ENCODE measurements at regions not wholly inside any gene's neighbourhood (a gene's known extent, or its start where the extent isn't known, plus 50 kb on each side); places are given as distances from the start of the nearest gene placed in this dataset.

DNA sequence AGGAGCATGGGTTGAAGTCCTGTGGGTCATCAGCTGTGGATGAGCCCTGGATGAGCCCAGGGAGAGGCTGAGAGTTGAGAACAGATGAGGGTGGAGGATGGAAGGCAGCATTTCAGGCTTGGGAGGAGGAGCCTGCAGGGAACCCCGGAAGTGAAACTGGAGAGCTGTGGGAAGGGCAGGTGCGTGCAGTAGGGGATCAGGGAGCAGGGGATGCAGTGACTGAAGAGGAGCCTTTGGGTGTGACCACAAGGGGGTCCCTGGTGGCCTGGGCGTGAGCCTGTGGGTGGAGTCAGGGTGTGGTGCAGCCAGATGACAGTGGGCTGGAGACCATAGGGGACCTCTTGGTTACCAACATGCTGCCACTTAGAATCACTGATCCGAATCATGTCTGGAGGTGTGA lies 115.5 kb downstream of the PAPOLA start:
- ChIA-PET CTCF (no interaction called here), POLR2A (no interaction called here)
- Histone ChIP-seq H3K27me3 (ENCODE audit: control insufficient read depth, insufficient read depth, low read length) (no peaks in the 10 kb centered on the region), H3K36me3 (ENCODE audit: control insufficient read depth, insufficient read depth, low read length) (no peaks in the 10 kb centered on the region), H3K4me3 (ENCODE audit: low read depth, low read length) (no peak overlapping the region)
- TF ChIP-seq, protein P1, sequence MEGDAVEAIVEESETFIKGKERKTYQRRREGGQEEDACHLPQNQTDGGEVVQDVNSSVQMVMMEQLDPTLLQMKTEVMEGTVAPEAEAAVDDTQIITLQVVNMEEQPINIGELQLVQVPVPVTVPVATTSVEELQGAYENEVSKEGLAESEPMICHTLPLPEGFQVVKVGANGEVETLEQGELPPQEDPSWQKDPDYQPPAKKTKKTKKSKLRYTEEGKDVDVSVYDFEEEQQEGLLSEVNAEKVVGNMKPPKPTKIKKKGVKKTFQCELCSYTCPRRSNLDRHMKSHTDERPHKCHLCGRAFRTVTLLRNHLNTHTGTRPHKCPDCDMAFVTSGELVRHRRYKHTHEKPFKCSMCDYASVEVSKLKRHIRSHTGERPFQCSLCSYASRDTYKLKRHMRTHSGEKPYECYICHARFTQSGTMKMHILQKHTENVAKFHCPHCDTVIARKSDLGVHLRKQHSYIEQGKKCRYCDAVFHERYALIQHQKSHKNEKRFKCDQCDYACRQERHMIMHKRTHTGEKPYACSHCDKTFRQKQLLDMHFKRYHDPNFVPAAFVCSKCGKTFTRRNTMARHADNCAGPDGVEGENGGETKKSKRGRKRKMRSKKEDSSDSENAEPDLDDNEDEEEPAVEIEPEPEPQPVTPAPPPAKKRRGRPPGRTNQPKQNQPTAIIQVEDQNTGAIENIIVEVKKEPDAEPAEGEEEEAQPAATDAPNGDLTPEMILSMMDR (IDR thresholded peaks at IDR 0.05; ENCODE audit: insufficient read depth, low read depth, low read length) = no peak
- DNase-seq (ENCODE audit: low read depth) = no peak

DNA sequence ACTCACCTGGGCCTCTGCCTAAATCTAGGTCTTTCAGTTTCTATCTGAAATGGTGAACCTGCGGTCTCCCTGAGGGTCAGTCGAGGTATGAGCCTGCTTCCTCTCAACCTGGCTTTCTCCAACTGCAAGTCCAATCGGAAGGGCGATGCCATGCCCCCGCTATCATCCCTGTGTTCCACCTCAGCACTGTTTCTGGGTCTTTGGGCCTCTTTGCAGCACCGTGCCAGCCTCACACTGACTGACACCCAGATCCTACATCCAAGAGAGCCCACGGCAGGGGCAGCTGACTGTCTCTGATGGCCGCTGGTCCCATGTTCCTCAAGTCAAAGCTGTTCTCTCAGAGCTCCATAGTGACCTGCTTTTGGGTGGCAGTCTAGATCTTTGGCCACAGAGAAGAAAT lies 120.7 kb downstream of the PAPOLA start:
- CTCF ChIA-PET = no interaction called here
- Histone ChIP-seq H3K4me3 (ENCODE audit: low read depth, low read length) (no peak overlapping the region), H3K27me3 (ENCODE audit: control insufficient read depth, insufficient read depth, low read length) (no peaks in the 10 kb centered on the region), H3K36me3 (ENCODE audit: control insufficient read depth, insufficient read depth, low read length) (no peaks in the 10 kb centered on the region)
- POLR2A ChIA-PET = no interaction called here
- no peak for DNase-seq (ENCODE audit: low read depth)
- TF ChIP-seq, protein P1 (IDR thresholded peaks at IDR 0.05; ENCODE audit: insufficient read depth, low read depth, low read length) = no peak

DNA sequence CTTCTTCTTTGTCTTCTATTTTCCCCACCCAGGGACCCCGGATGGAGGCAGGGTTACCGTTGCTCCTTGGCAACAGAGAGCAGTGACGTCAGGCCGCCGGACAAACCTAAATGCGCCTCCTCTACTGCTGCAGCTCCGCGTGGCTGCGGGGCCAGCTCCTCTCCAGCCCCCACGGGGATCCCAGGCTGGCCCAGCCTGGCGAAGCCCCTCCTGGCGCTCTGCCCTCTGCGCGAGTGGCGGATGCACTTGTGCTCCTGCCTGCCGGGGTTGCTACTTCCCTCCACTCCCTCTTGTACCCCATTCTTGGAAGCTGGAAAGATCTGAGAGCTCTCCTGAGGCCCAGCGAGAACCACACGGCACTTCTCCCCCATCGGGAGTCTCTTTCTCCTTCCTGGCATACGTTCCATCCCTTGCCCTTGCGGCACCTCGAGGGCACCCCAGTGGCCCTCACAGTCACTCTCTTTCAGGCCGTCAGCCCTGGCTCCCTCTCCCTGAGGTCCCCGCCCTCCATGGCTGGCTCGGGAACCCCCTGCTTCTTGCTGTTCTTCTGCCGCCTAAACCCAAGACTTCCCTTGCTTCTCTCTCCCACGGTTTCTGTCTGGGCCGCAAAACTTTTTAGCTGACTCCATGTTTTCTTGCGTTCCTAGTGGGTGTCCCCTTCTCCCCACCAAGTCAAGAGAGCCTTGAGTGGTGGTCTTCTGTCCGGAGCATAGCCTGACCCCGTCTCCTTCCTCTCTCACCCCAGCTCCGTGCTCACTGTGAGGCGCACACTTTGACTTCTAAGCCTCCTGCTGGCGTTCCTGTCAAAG lies 121.7 kb downstream of the PAPOLA start:
- H3K27me3 ChIP-seq (ENCODE audit: control insufficient read depth, insufficient read depth, low read length) = no peaks in the 10 kb centered on the region
- TF ChIP-seq, protein P1 (IDR thresholded peaks at IDR 0.05; ENCODE audit: insufficient read depth, low read depth, low read length) = no peak
- CTCF ChIA-PET = no interaction called here
- no peak for DNase-seq (ENCODE audit: low read depth)
- H3K36me3 ChIP-seq (ENCODE audit: control insufficient read depth, insufficient read depth, low read length) = no peaks in the 10 kb centered on the region
- POLR2A ChIA-PET = interaction anchor here (0.6 kb wide), 1 partner anchor 55 kb away, joined by 3 read pairs; no protein-coding TSS in a partner anchor
- H3K4me3 ChIP-seq (ENCODE audit: low read depth, low read length) = no peak overlapping the region

DNA sequence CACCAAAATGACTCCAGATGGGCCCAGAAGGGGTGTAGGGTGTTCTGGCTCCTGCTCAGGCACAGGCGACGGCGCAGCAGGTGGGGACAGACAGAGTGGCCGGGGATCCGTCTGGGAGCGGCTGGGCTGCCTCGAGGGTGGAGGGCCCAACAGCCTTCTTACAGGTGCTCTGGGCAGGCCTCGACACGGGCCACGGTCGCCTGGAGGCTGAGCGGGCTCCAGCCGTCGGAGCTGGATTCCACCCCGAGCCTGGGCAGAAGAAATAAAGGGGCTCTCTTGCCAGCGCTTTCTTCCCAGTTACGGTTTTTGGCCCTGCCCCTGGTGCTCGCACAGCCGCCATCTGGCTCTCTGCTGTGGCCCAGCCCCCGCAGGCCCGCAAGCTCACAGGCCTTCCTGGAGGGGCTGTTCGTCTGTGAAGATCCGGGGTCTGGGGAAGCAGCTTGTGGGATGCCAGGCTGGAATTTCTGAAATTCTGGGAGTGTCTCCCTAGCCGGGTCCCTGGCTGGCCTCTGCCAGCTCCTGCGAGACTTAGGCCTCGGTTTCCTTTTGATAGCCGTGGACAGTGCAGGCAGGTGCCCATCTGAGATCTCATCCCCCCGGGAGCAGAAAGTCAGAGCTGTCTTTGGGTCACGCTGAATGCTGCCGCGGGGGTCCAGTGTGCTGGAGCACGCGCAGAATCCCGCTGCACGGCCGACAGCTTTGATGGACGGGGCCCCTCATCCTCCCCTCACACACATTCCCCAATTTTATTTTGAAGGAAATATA lies 122.7 kb downstream of the PAPOLA start:
- Histone ChIP-seq H3K27me3 (ENCODE audit: control insufficient read depth, insufficient read depth, low read length) (no peaks in the 10 kb centered on the region), H3K4me3 (ENCODE audit: low read depth, low read length) (no peak overlapping the region), H3K36me3 (ENCODE audit: control insufficient read depth, insufficient read depth, low read length) (no peaks in the 10 kb centered on the region)
- ChIA-PET CTCF (no interaction called here), POLR2A (no interaction called here)
- TF ChIP-seq, protein P1 (IDR thresholded peaks at IDR 0.05; ENCODE audit: insufficient read depth, low read depth, low read length) = no peak
- DNase-seq (ENCODE audit: low read depth) = no peak

DNA sequence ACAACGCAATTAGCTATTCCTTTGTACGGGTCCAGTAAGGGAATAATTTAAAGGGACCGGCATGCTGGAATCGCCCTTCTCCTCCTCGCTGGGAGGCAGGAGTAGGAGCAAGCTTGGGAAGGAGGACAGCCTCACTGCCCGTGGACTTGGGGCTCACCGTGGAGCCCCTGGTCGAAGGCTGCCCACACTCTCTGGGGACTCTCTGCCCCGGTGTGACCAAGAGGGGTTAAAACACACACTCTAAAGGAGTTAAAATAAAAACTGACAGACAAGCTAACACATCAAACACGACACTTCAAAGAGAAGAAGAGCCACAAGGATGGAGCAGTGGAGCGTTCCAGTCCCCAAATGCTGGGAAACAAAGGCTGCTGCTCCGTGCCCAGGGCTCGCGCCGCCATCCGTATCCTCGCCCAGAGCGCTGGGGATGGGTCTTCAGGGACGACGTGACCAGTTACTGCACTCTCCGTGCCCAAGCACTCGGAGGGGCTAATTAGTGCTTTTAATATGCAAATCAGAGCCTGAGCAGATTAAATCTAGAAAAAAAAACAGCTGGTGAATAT lies 123.3 kb downstream of the PAPOLA start:
- ChIA-PET POLR2A (no interaction called here), CTCF (no interaction called here)
- Histone ChIP-seq H3K4me3 (ENCODE audit: low read depth, low read length) (no peak overlapping the region), H3K27me3 (ENCODE audit: control insufficient read depth, insufficient read depth, low read length) (no peaks in the 10 kb centered on the region), H3K36me3 (ENCODE audit: control insufficient read depth, insufficient read depth, low read length) (no peaks in the 10 kb centered on the region)
- TF ChIP-seq, protein P1 (IDR thresholded peaks at IDR 0.05; ENCODE audit: insufficient read depth, low read depth, low read length) = no peak
- no peak for DNase-seq (ENCODE audit: low read depth)

Data from BJ (cell line).